ENCODE measurements at regions not wholly inside any gene's neighbourhood (a gene's known extent, or its start where the extent isn't known, plus 50 kb on each side); places are given as distances from the start of the nearest gene placed in this dataset.

GRCh38 chr22:48559647-48560388, 1267.9 kb downstream of the BRD1 start:
- Histone ChIP-seq H3K4me3 (ENCODE audit: low read depth in 1 of 2, low read length in 2 of 2) (no peak overlapping the region), H3K27ac (ENCODE audit: low read depth, low read length) (no peak overlapping the region), H3K4me1 (ENCODE audit: control insufficient read depth in 1 of 2, insufficient read depth in 2 of 2, low read length in 2 of 2) (no peaks in the 10 kb centered on the region), H3K9me3 (ENCODE audit: control insufficient read depth in 1 of 2, low read length in 2 of 2) (no peaks in the 10 kb centered on the region), H3K36me3 (ENCODE audit: control insufficient read depth in 1 of 2, insufficient read depth in 2 of 2, low read length in 2 of 2) (no peaks in the 10 kb centered on the region), H3K9ac (ENCODE audit: low read depth in 1 of 2, low read length in 2 of 2) (no peak overlapping the region), H3K27me3 (ENCODE audit: control insufficient read depth in 1 of 2, insufficient read depth in 2 of 2, low read length in 2 of 2) (no peaks in the 10 kb centered on the region)

DNA sequence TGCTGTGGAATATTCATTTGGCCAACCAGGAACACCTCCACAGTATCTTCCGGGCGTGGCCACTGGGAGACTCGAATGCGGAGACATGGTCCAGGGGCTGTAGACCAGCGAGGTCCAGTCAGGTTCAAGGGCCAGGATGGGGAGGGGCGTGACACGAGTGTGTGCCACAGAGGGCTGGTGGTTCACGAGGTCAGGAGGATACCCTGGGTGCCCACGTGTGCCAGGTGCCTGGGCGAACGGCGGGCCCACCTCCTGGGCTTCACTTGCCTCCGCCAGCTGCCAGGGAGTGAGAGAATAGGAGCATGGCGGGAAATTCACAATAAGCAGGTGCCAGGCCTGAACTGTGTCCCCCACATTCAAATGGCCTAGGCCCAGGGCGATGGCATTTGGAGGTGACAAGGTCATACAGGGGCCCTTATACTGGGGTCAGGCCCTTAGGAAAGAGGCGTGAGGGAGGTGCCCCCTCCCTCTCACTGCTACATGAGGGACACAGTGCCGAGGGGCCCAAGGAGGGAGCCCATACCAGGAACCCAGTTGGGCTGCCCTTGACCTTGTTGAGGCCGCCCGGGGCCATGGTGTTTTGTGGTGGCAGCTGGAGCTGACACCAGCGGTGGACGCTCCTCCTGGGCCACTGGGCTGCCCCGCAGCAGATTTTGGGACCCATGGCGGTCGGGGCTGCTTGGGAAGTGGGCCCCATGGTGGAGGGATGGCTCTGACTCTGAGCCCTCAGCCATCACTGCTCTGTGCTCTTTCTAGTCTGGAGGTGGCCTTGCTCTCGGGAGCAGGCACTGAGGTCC, 1268.9 kb downstream of the BRD1 start:
- Histone ChIP-seq H3K9ac (ENCODE audit: low read depth in 1 of 2, low read length in 2 of 2) (no peak overlapping the region), H3K27ac (ENCODE audit: low read depth, low read length) (no peak overlapping the region), H3K27me3 (ENCODE audit: control insufficient read depth in 1 of 2, insufficient read depth in 2 of 2, low read length in 2 of 2) (no peaks in the 10 kb centered on the region), H3K4me3 (ENCODE audit: low read depth in 1 of 2, low read length in 2 of 2) (no peak overlapping the region), H3K9me3 (ENCODE audit: control insufficient read depth in 1 of 2, low read length in 2 of 2) (no peaks in the 10 kb centered on the region), H3K36me3 (ENCODE audit: control insufficient read depth in 1 of 2, insufficient read depth in 2 of 2, low read length in 2 of 2) (no peaks in the 10 kb centered on the region), H3K4me1 (ENCODE audit: control insufficient read depth in 1 of 2, insufficient read depth in 2 of 2, low read length in 2 of 2) (no peaks in the 10 kb centered on the region)

DNA sequence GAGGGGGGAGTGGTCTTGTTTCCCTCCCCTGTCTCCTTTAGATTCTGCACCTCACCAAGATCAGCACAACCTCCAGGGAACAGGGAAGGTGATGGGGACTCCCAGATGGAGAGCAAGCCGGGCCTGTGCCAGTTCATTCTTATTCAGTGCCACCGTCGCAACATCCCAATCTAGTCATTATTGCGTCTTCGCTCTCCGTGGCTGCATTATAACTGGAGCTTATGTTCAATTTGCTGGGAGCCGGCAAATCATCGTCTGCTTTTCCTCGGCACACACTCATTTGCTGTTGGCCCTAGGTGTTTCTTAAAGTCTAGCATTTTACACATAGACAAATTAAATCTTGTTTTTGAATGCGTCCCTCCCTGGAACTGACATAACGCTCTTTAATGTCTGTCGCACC, 1269.7 kb downstream of the BRD1 start:
- no peaks in the 10 kb centered on the region for H3K4me1 ChIP-seq (ENCODE audit: control insufficient read depth in 1 of 2, insufficient read depth in 2 of 2, low read length in 2 of 2)
- no peaks in the 10 kb centered on the region for H3K36me3 ChIP-seq (ENCODE audit: control insufficient read depth in 1 of 2, insufficient read depth in 2 of 2, low read length in 2 of 2)
- H3K27me3 ChIP-seq (ENCODE audit: control insufficient read depth in 1 of 2, insufficient read depth in 2 of 2, low read length in 2 of 2), result no peaks in the 10 kb centered on the region
- no peak overlapping the region for H3K9ac ChIP-seq (ENCODE audit: low read depth in 1 of 2, low read length in 2 of 2)
- H3K4me3 ChIP-seq (ENCODE audit: low read depth in 1 of 2, low read length in 2 of 2), result no peak overlapping the region
- no peaks in the 10 kb centered on the region for H3K9me3 ChIP-seq (ENCODE audit: control insufficient read depth in 1 of 2, low read length in 2 of 2)
- no peak overlapping the region for H3K27ac ChIP-seq (ENCODE audit: low read depth, low read length)

GRCh38 chr22:48557473-48557872, 1270.2 kb downstream of the BRD1 start:
- Histone ChIP-seq H3K9ac (ENCODE audit: low read depth in 1 of 2, low read length in 2 of 2) (no peak overlapping the region), H3K4me1 (ENCODE audit: control insufficient read depth in 1 of 2, insufficient read depth in 2 of 2, low read length in 2 of 2) (no peaks in the 10 kb centered on the region), H3K4me3 (ENCODE audit: low read depth in 1 of 2, low read length in 2 of 2) (no peak overlapping the region), H3K27me3 (ENCODE audit: control insufficient read depth in 1 of 2, insufficient read depth in 2 of 2, low read length in 2 of 2) (no peaks in the 10 kb centered on the region), H3K27ac (ENCODE audit: low read depth, low read length) (no peak overlapping the region), H3K9me3 (ENCODE audit: control insufficient read depth in 1 of 2, low read length in 2 of 2) (no peaks in the 10 kb centered on the region), H3K36me3 (ENCODE audit: control insufficient read depth in 1 of 2, insufficient read depth in 2 of 2, low read length in 2 of 2) (no peaks in the 10 kb centered on the region)

DNA sequence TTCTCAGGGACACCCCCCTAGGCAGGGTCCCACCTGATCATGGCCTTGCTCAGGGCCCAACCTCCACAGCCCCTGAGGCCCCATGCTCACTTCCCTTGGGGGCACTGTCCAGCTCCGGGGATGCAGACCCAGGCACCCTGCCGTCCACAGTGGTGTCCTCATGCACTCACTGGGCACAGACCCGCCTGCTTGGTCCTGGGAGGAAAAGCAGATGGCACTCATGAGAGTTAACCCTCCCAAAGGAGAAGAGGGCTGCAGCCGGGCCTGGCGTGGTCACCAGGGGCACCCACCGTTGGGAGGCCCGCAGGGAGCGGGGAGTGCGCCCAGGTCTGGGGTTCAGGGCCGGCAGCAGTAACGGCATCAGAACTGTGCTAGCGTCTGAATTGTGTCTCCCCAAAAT, 1270.9 kb downstream of the BRD1 start:
- Histone ChIP-seq H3K27ac (ENCODE audit: low read depth, low read length) (no peak overlapping the region), H3K4me3 (ENCODE audit: low read depth in 1 of 2, low read length in 2 of 2) (no peak overlapping the region), H3K9ac (ENCODE audit: low read depth in 1 of 2, low read length in 2 of 2) (no peak overlapping the region), H3K27me3 (ENCODE audit: control insufficient read depth in 1 of 2, insufficient read depth in 2 of 2, low read length in 2 of 2) (no peaks in the 10 kb centered on the region), H3K4me1 (ENCODE audit: control insufficient read depth in 1 of 2, insufficient read depth in 2 of 2, low read length in 2 of 2) (no peaks in the 10 kb centered on the region), H3K9me3 (ENCODE audit: control insufficient read depth in 1 of 2, low read length in 2 of 2) (no peaks in the 10 kb centered on the region), H3K36me3 (ENCODE audit: control insufficient read depth in 1 of 2, insufficient read depth in 2 of 2, low read length in 2 of 2) (no peaks in the 10 kb centered on the region)

- Histone ChIP-seq H3K9ac (ENCODE audit: low read depth in 1 of 2, low read length in 2 of 2) (no peak overlapping the region), H3K36me3 (ENCODE audit: control insufficient read depth in 1 of 2, insufficient read depth in 2 of 2, low read length in 2 of 2) (no peaks in the 10 kb centered on the region), H3K4me1 (ENCODE audit: control insufficient read depth in 1 of 2, insufficient read depth in 2 of 2, low read length in 2 of 2) (no peaks in the 10 kb centered on the region), H3K27me3 (ENCODE audit: control insufficient read depth in 1 of 2, insufficient read depth in 2 of 2, low read length in 2 of 2) (no peaks in the 10 kb centered on the region), H3K4me3 (ENCODE audit: low read depth in 1 of 2, low read length in 2 of 2) (no peak overlapping the region), H3K9me3 (ENCODE audit: control insufficient read depth in 1 of 2, low read length in 2 of 2) (no peaks in the 10 kb centered on the region), H3K27ac (ENCODE audit: low read depth, low read length) (no peak overlapping the region)
Measured at GRCh38 chr22:48556222-48556621, 1271.5 kb downstream of the BRD1 start.

- H3K9me3 ChIP-seq (ENCODE audit: control insufficient read depth in 1 of 2, low read length in 2 of 2), result no peaks in the 10 kb centered on the region
- H3K4me3 ChIP-seq (ENCODE audit: low read depth in 1 of 2, low read length in 2 of 2), result no peak overlapping the region
- no peaks in the 10 kb centered on the region for H3K27me3 ChIP-seq (ENCODE audit: control insufficient read depth in 1 of 2, insufficient read depth in 2 of 2, low read length in 2 of 2)
- no peak overlapping the region for H3K27ac ChIP-seq (ENCODE audit: low read depth, low read length)
- no peak overlapping the region for H3K9ac ChIP-seq (ENCODE audit: low read depth in 1 of 2, low read length in 2 of 2)
- H3K36me3 ChIP-seq (ENCODE audit: control insufficient read depth in 1 of 2, insufficient read depth in 2 of 2, low read length in 2 of 2), result no peaks in the 10 kb centered on the region
- H3K4me1 ChIP-seq (ENCODE audit: control insufficient read depth in 1 of 2, insufficient read depth in 2 of 2, low read length in 2 of 2), result no peaks in the 10 kb centered on the region
Measured at GRCh38 chr22:48555606-48556005, 1272.1 kb downstream of the BRD1 start.

DNA sequence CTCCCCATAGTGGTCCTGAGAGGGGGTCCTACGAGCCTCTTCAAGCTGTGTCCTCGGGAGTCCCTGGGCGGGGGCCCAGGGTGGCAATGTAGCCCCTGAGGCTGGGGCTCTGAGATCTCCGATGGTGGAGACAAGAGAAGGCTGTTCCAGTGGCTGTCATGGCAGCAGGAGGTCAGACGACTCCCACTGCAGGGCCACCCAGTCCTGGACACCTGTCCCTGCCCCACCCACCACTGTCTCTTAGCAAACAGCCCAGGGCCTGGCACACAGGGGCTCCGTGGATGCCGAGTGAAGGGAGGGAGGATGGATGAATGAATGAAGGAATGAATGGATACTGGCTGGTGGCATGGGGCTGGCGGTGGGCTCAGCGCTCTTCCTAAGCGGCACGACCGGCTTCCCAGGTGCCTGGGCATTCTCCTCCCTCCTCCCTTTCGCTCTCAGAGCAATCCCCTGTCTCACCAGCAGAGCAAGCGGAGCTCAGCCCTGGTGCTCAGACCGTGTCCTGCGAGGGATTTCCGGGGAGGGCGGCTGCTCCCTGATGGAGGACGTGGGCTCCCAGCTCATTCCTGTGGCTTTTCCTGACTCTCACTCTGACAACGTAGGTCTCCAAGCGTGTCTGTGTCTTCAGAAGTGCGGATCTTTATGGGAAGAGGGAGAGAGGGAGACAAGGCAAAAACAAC, 1272.6 kb downstream of the BRD1 start:
- H3K9me3 ChIP-seq (ENCODE audit: control insufficient read depth in 1 of 2, low read length in 2 of 2), result no peaks in the 10 kb centered on the region
- H3K9ac ChIP-seq (ENCODE audit: low read depth in 1 of 2, low read length in 2 of 2), result no peak overlapping the region
- H3K4me1 ChIP-seq (ENCODE audit: control insufficient read depth in 1 of 2, insufficient read depth in 2 of 2, low read length in 2 of 2), result no peaks in the 10 kb centered on the region
- no peak overlapping the region for H3K4me3 ChIP-seq (ENCODE audit: low read depth in 1 of 2, low read length in 2 of 2)
- H3K27ac ChIP-seq (ENCODE audit: low read depth, low read length), result no peak overlapping the region
- no peaks in the 10 kb centered on the region for H3K27me3 ChIP-seq (ENCODE audit: control insufficient read depth in 1 of 2, insufficient read depth in 2 of 2, low read length in 2 of 2)
- H3K36me3 ChIP-seq (ENCODE audit: control insufficient read depth in 1 of 2, insufficient read depth in 2 of 2, low read length in 2 of 2), result no peaks in the 10 kb centered on the region

- no peak overlapping the region for H3K9ac ChIP-seq (ENCODE audit: low read depth in 1 of 2, low read length in 2 of 2)
- no peaks in the 10 kb centered on the region for H3K4me1 ChIP-seq (ENCODE audit: control insufficient read depth in 1 of 2, insufficient read depth in 2 of 2, low read length in 2 of 2)
- no peak overlapping the region for H3K27ac ChIP-seq (ENCODE audit: low read depth, low read length)
- H3K36me3 ChIP-seq (ENCODE audit: control insufficient read depth in 1 of 2, insufficient read depth in 2 of 2, low read length in 2 of 2), result no peaks in the 10 kb centered on the region
- H3K27me3 ChIP-seq (ENCODE audit: control insufficient read depth in 1 of 2, insufficient read depth in 2 of 2, low read length in 2 of 2), result no peaks in the 10 kb centered on the region
- no peaks in the 10 kb centered on the region for H3K9me3 ChIP-seq (ENCODE audit: control insufficient read depth in 1 of 2, low read length in 2 of 2)
- no peak overlapping the region for H3K4me3 ChIP-seq (ENCODE audit: low read depth in 1 of 2, low read length in 2 of 2)
Measured at GRCh38 chr22:48553694-48554308, 1273.9 kb downstream of the BRD1 start.

- Histone ChIP-seq H3K4me3 (ENCODE audit: low read depth in 1 of 2, low read length in 2 of 2) (no peak overlapping the region), H3K36me3 (ENCODE audit: control insufficient read depth in 1 of 2, insufficient read depth in 2 of 2, low read length in 2 of 2) (no peaks in the 10 kb centered on the region), H3K27ac (ENCODE audit: low read depth, low read length) (no peak overlapping the region), H3K9me3 (ENCODE audit: control insufficient read depth in 1 of 2, low read length in 2 of 2) (no peaks in the 10 kb centered on the region), H3K4me1 (ENCODE audit: control insufficient read depth in 1 of 2, insufficient read depth in 2 of 2, low read length in 2 of 2) (no peaks in the 10 kb centered on the region), H3K27me3 (ENCODE audit: control insufficient read depth in 1 of 2, insufficient read depth in 2 of 2, low read length in 2 of 2) (no peaks in the 10 kb centered on the region), H3K9ac (ENCODE audit: low read depth in 1 of 2, low read length in 2 of 2) (no peak overlapping the region)
Measured at GRCh38 chr22:48553119-48553518, 1274.6 kb downstream of the BRD1 start.

Measured in duodenal mucosa (tissue), 2 donors.